CD4-positive, alpha-beta T cell treated with Interferon alpha-2 for 1 hour (primary cell): ENCODE measurements at regions not wholly inside any gene's neighbourhood (a gene's known extent, or its start where the extent isn't known, plus 50 kb on each side); places are given as distances from the start of the nearest gene placed in this dataset.
A peak's percentile ranks its signal among the peaks of the same experiment; 100 is the strongest.
"Not testable (repeated sequence)": the region's sequence is repeated elsewhere in the genome, so short reads cannot be mapped to it uniquely, and the experiment has no call there.

Experiments used
- DNase-seq, 2 donors: peaks; one replicate each; pipeline ENCODE4 v3.0.0-alpha.2; 2020 to 2022

- DNase-seq: no peak
Observed at GRCh38 chr9:21533597-21533996, 51.5 kb upstream of the IFNE start.

- no peak for DNase-seq
Observed at GRCh38 chr9:21535396-21535795, 53.3 kb upstream of the IFNE start.

- DNase-seq: no peak
Observed at GRCh38 chr9:21542787-21543186, 60.7 kb upstream of the IFNE start.

- DNase-seq: no peak
Observed at GRCh38 chr9:21543187-21543586, 61.1 kb upstream of the IFNE start.

GRCh38 chr9:21543816-21544215, 61.7 kb upstream of the IFNE start:
- not testable (repeated sequence) for DNase-seq

- DNase-seq: no peak
Observed at GRCh38 chr9:21546949-21547348, 64.8 kb upstream of the IFNE start.

GRCh38 chr9:21549251-21549765, 67.2 kb upstream of the IFNE start:
- DNase-seq: no peak

GRCh38 chr9:21549890-21550289, 67.8 kb upstream of the IFNE start:
- no peak for DNase-seq

- DNase-seq: no peak
Observed at GRCh38 chr9:21550392-21550791, 68.3 kb upstream of the IFNE start.

GRCh38 chr9:21551401-21551800, 69.3 kb upstream of the IFNE start:
- DNase-seq: no peak

GRCh38 chr9:21552244-21553170, 70.4 kb upstream of the IFNE start:
- DNase-seq: no peak

GRCh38 chr9:21553441-21553840, 71.3 kb upstream of the IFNE start:
- DNase-seq: no peak

- no peak for DNase-seq
Observed at GRCh38 chr9:21554813-21555212, 72.7 kb upstream of the IFNE start.

GRCh38 chr9:21555911-21556310, 73.8 kb upstream of the IFNE start:
- no peak for DNase-seq

GRCh38 chr9:21556581-21557427, 74.7 kb upstream of the IFNE start:
- no peak for DNase-seq

- no peak for DNase-seq
Observed at GRCh38 chr9:21557428-21557768, 75.3 kb upstream of the IFNE start.

- DNase-seq: no peak
Observed at GRCh38 chr9:21558079-21558478, 76.0 kb upstream of the IFNE start.

- peak in 1 of 2 donors; percentile 14 for DNase-seq
Observed at GRCh38 chr9:21558615-21559401, 76.7 kb upstream of the IFNE start.

- DNase-seq: peak; percentile 22 to 62
Observed at GRCh38 chr9:21559402-21560280, 77.5 kb upstream of the IFNE start.

- no peak for DNase-seq
Observed at GRCh38 chr9:21560281-21560745, 78.2 kb upstream of the IFNE start.

- DNase-seq: no peak
Observed at GRCh38 chr9:21561502-21561901, 79.4 kb upstream of the IFNE start.

GRCh38 chr9:21564175-21564574, 82.1 kb upstream of the IFNE start:
- DNase-seq: no peak
